Neutrophil (primary cell): ENCODE measurements at regions not wholly inside any gene's neighbourhood (a gene's known extent, or its start where the extent isn't known, plus 50 kb on each side); places are given as distances from the start of the nearest gene placed in this dataset.

Experiments
- H3K27ac ChIP-seq: fragments of 200-600 bp; sonication (generic); 2 replicates; pipeline ENCODE4 v1.5.1; 2016; ENCODE audit warnings: mild to moderate bottlenecking, moderate library complexity
- H3K27me3 ChIP-seq: fragments of 200-600 bp; sonication (generic); 2 replicates; pipeline ENCODE4 v1.6.0; 2016; ENCODE audit warnings: mild to moderate bottlenecking
- H3K36me3 ChIP-seq: fragments of 200-600 bp; sonication (generic); 2 replicates; pipeline ENCODE4 v1.5.1; 2017
- H3K4me1 ChIP-seq, 2 experiments: fragments of 200-600 bp in 1 of 2; sonication (generic) in 1 of 2; 1 replicate in 1 of 2; 2 replicates in 1 of 2; pipeline versions ENCODE4 v1.5.1 to v1.6.1; 2013 to 2016; ENCODE audit warnings: low read depth in 1 of 2, low read length in 1 of 2, mild to moderate bottlenecking in 1 of 2, moderate library complexity in 1 of 2; ENCODE audit not compliant: control insufficient read depth in 1 of 2, insufficient read depth in 1 of 2
- H3K4me3 ChIP-seq, 2 experiments: fragments of 200-600 bp in 1 of 2; sonication (generic) in 1 of 2; 1 replicate in 1 of 2; 2 replicates in 1 of 2; pipeline ENCODE4 v1.5.1; 2013 to 2016; ENCODE audit warnings: low read depth in 1 of 2, low read length in 1 of 2, mild to moderate bottlenecking in 1 of 2, moderate library complexity in 1 of 2
- H3K9me3 ChIP-seq: fragments of 200-600 bp; sonication (generic); 2 replicates; pipeline ENCODE4 v1.5.1; 2016
- TF ChIP-seq, protein P1 (sequence below): fragments of 200-600 bp; sonication (generic); IDR thresholded peaks from 2 replicates; pipeline ENCODE4 v1.5.1; 2016; ENCODE audit warnings: antibody characterized with exemption

DNA sequence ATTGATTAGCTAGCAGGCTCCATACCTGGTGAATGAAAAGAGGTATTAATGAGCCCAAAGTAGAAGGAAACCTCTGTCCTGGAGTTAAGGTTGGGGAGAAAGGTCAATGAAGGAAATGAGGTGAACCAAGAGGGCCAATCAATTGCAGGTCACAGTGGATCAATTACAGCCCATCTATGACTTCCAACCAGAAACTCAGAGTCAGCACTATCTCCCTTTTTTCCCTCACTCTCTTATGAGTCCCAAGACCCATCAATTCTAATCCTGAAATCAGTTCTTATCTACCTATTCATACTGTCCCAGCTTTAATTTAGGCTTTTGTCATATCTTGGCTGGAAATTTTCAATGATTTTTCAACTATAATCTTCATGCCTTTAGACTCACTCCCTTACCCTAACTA is 433.2 kb upstream of the PKN2 start:
- Histone ChIP-seq H3K27me3 (no peaks in the 10 kb centered on the region), H3K4me1 (no peaks in the 10 kb centered on the region)
- TF ChIP-seq, protein P1, sequence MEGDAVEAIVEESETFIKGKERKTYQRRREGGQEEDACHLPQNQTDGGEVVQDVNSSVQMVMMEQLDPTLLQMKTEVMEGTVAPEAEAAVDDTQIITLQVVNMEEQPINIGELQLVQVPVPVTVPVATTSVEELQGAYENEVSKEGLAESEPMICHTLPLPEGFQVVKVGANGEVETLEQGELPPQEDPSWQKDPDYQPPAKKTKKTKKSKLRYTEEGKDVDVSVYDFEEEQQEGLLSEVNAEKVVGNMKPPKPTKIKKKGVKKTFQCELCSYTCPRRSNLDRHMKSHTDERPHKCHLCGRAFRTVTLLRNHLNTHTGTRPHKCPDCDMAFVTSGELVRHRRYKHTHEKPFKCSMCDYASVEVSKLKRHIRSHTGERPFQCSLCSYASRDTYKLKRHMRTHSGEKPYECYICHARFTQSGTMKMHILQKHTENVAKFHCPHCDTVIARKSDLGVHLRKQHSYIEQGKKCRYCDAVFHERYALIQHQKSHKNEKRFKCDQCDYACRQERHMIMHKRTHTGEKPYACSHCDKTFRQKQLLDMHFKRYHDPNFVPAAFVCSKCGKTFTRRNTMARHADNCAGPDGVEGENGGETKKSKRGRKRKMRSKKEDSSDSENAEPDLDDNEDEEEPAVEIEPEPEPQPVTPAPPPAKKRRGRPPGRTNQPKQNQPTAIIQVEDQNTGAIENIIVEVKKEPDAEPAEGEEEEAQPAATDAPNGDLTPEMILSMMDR, result no peak

DNA sequence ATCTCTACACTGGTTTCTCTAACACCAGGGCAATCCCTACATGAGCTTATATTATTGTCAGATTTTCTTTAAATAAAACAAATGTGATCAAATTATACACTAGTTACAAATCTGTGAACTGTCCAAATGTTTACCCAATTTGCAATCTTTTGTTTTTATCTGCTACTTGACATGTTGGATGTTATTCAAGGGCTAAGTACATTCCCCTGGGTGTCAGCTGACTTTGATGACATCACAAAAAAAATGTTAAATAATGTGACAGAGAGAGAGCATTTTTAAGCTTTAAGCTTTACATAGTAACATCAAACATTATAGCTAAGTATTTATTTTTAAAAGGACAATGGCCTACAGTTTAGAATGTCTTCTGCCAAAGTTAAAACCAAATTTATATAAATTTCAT is 431.3 kb upstream of the PKN2 start:
- H3K4me3 ChIP-seq, result no peak overlapping the region
- TF ChIP-seq, protein P1, result no peak
- no peak overlapping the region for H3K27ac ChIP-seq
- no peaks in the 10 kb centered on the region for H3K4me1 ChIP-seq
- no peaks in the 10 kb centered on the region for H3K9me3 ChIP-seq
- no peaks in the 10 kb centered on the region for H3K36me3 ChIP-seq
- H3K27me3 ChIP-seq, result no peaks in the 10 kb centered on the region

More for the DNA sequence above, 433.2 kb upstream of the PKN2 start:
- Histone ChIP-seq H3K9me3 (no peaks in the 10 kb centered on the region), H3K36me3 (no peaks in the 10 kb centered on the region), H3K27ac (no peak overlapping the region), H3K4me3 (no peak overlapping the region)

DNA sequence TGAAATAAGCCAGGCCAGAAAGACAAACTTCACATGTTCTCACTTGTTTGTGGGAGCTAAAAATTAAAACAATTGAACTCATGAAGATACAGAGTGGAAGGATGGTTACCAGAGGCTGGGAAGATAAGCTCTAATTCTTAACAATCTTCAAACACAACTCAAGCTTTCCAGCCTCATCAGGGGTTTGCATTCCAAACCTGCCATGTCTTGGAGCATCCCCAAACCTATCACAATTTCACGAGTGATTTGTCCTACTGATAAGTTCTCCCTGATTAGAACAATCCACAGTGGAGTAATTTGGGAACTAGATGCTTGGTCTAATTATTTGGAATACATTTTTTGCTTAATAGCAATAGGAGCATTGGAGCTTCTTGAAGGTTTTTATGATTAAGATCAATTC is 418.5 kb upstream of the PKN2 start:
- Histone ChIP-seq H3K36me3 (no peaks in the 10 kb centered on the region), H3K4me1 (no peaks in the 10 kb centered on the region), H3K27me3 (no peaks in the 10 kb centered on the region), H3K27ac (no peak overlapping the region), H3K4me3 (no peak overlapping the region), H3K9me3 (no peaks in the 10 kb centered on the region)
- TF ChIP-seq, protein P1, result no peak

DNA sequence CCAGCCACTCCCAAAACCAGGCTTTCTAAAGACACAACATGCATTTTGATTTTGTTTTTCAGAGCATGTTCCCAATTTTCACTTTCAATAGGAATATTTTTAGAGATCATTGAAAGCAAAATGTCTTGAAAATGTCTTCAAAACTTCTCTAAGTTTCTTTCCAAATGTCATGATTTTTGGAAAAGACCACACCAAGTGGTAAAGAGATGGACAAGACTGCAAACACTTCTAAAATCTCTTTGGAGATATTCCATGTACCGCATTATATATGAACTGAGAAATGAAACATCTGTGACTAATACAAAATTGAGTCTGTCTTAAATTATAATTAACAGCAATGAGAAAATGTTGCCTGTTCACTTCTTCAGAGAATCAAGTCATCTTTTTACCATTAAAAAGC is 418.0 kb upstream of the PKN2 start:
- Histone ChIP-seq H3K27ac (no peak overlapping the region), H3K4me3 (no peak overlapping the region), H3K9me3 (no peaks in the 10 kb centered on the region), H3K4me1 (no peaks in the 10 kb centered on the region), H3K36me3 (no peaks in the 10 kb centered on the region), H3K27me3 (no peaks in the 10 kb centered on the region)
- TF ChIP-seq, protein P1, result no peak

DNA sequence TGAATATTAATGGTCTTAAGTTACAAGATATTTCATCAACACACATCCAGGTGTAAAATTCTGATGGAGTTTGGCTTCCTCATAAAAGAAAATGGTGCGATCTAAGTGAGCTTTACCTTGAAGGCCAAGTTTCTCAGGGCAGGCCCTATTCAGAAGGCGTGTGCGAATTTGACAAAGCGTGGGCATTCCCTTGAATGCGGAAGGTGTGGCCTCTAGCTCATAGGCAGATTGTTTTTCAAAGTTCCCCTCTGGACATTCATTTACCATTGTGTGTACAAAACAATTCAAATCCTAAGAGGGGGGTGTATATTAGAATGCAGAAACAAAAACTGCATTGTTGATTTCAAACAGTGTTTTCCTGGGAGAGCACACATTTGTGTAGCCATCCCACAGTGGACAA is 411.9 kb upstream of the PKN2 start:
- Histone ChIP-seq H3K9me3 (no peaks in the 10 kb centered on the region), H3K27me3 (no peaks in the 10 kb centered on the region), H3K27ac (no peak overlapping the region), H3K36me3 (no peaks in the 10 kb centered on the region), H3K4me3 (no peak overlapping the region), H3K4me1 (no peaks in the 10 kb centered on the region)
- TF ChIP-seq, protein P1, result no peak

DNA sequence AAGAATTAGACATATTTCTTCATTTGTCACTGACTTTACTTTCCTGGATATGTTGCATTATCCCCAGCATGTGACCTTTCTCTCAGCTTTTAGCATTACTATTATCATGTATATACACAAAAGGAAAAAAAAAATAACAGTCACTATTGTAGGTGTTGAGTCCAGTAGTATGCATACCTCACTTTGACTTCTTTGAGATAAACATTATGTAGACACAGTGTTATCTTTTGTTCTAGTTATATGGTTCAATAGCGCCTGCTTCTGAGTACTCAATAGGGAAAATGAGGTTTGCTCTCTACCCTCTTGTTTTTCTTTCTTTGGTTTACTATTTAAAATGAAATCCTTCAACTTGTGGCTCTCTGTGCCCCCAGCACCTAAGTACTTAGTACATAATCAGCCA is 409.6 kb upstream of the PKN2 start:
- Histone ChIP-seq H3K36me3 (no peaks in the 10 kb centered on the region), H3K4me1 (no peaks in the 10 kb centered on the region), H3K4me3 (no peak overlapping the region), H3K27ac (no peak overlapping the region), H3K27me3 (no peaks in the 10 kb centered on the region), H3K9me3 (no peaks in the 10 kb centered on the region)
- TF ChIP-seq, protein P1, result no peak
